GM04503 (cell line): ENCODE measurements at regions not wholly inside any gene's neighbourhood (a gene's known extent, or its start where the extent isn't known, plus 50 kb on each side); places are given as distances from the start of the nearest gene placed in this dataset.
"Not testable (repeated sequence)": the region's sequence is repeated elsewhere in the genome, so short reads cannot be mapped to it uniquely, and the experiment has no call there.

Experiments
- DNase-seq: peaks from one replicate; pipeline ENCODE4 v3.0.0-alpha.2; 2012; ENCODE audit warnings: low read depth

- no peak for DNase-seq
These were observed 295.4 kb upstream of the USP25 start for GRCh38 chr21:15434163-15434905.

- no peak for DNase-seq
These were observed 293.8 kb upstream of the USP25 start for GRCh38 chr21:15436031-15436430.

- DNase-seq, result no peak
These were observed 291.9 kb upstream of the USP25 start for GRCh38 chr21:15437883-15438282.

- no peak for DNase-seq
These were observed 290.1 kb upstream of the USP25 start for GRCh38 chr21:15439726-15440125.

- no peak for DNase-seq
These were observed 288.7 kb upstream of the USP25 start for GRCh38 chr21:15441060-15441493.

GRCh38 chr21:15441992-15442391 lies 287.8 kb upstream of the USP25 start:
- no peak for DNase-seq

- DNase-seq, result no peak
These were observed 286.9 kb upstream of the USP25 start for GRCh38 chr21:15442743-15443469.

- no peak for DNase-seq
These were observed 286.1 kb upstream of the USP25 start for GRCh38 chr21:15443740-15444117.

- DNase-seq, result no peak
These were observed 285.4 kb upstream of the USP25 start for GRCh38 chr21:15444118-15444960.

GRCh38 chr21:15445327-15445726 lies 284.5 kb upstream of the USP25 start:
- no peak for DNase-seq

GRCh38 chr21:15446223-15446622 lies 283.6 kb upstream of the USP25 start:
- DNase-seq, result no peak

GRCh38 chr21:15449556-15449955 lies 280.2 kb upstream of the USP25 start:
- no peak for DNase-seq

- DNase-seq, result no peak
These were observed 276.5 kb upstream of the USP25 start for GRCh38 chr21:15453261-15453660.

- DNase-seq, result not testable (repeated sequence)
These were observed 276.0 kb upstream of the USP25 start for GRCh38 chr21:15453785-15454184.

GRCh38 chr21:15454931-15455330 lies 274.9 kb upstream of the USP25 start:
- DNase-seq, result not testable (repeated sequence)

GRCh38 chr21:15455819-15456462 lies 273.8 kb upstream of the USP25 start:
- no peak for DNase-seq

GRCh38 chr21:15457965-15458364 lies 271.8 kb upstream of the USP25 start:
- no peak for DNase-seq

- DNase-seq, result no peak
These were observed 267.7 kb upstream of the USP25 start for GRCh38 chr21:15462092-15462491.

- no peak for DNase-seq
These were observed 263.5 kb upstream of the USP25 start for GRCh38 chr21:15466329-15466728.

- DNase-seq, result no peak
These were observed 261.4 kb upstream of the USP25 start for GRCh38 chr21:15468368-15468767.

GRCh38 chr21:15472108-15473040 lies 257.4 kb upstream of the USP25 start:
- DNase-seq, result no peak
